EH (cell line): ENCODE measurements at regions not wholly inside any gene's neighbourhood (a gene's known extent, or its start where the extent isn't known, plus 50 kb on each side); places are given as distances from the start of the nearest gene placed in this dataset.

Experiments used
- DNase-seq: peaks from one replicate; pipeline ENCODE4 v3.0.0-alpha.2; 2015; ENCODE audit warnings: low read depth

DNA sequence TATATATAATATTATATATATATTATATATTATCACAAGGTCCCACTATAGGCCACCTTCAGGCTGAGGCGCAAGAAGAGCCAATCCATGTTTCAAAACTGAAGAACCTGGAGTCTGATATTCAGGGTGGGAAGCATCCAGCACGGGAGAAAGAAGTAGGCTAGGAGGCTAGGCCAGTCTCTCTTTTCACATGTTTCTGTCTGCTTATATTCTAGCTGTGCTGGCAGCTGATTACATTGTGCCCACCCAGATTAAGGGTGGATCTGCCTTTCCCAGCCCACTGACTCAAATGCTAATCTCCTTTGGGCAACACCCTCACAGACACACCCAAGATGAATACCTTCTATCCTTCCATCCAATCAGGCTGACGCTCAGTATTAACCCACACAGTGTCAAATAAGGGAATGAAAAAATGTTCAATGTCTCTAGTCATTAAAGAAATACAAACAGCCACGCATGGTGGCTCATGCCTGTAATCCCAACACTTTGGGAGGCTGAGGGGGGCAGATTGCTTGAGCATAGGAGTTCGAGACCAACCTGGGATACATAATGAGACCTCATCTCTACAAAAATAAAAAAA lies 135.4 kb upstream of the PCBD1 start:
- DNase-seq = no peak

DNA sequence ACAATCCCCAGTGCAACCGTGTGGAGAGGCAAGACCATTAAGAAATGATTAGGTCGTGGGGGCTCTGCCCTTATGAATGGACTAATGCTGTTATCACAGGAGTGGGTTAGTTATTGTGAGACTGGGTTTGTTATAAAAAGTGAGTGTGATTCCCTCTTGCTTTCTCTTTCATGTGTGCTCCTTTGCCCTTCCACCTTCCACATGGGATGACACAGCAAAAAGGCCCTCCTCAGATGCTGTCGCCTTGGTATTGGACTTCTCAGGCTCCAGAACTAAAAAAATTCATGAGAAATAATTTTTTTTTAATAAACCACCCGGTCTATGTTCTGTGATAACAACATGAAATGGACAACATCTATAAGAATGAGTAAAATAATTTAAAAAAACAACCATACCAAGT lies 136.1 kb upstream of the PCBD1 start:
- DNase-seq = no peak

DNA sequence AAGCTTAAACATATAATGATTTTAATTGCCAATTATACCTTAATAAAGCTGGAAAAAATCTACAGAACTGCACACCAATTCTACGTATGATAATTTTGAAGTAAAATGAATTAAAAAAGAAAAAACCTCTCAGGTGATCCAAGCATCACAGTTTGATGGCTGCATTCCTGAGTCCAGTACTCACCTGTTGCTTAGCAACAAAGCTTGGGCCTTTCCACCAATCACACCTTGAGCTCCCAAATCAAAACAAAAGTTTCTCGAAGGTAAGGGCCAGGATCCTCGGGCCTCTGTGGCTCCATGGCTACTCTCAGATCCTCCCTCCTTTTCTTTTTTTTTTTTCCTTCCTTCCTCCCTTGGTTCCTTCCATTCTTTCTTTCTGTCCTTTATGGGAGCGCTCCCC lies 137.2 kb upstream of the PCBD1 start:
- no peak for DNase-seq

DNA sequence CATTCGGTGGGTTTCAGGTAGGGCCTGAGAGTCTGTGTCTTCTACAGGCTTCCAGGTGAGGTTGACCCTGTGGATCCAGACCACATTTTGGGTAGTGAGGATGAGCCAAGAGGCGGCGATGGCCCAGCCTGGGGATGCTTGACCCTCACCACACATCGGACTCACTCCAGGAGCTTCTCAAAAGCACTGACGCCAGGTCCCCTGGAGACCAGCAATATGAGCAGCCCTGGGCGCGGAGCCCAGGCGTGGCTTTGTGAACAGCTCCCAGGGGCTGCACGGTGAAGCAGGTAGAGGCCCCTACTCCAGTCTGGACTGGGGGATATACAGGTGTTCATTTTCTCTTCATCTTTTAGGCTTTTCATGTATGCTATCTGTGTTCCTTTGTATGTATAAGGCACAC lies 139.7 kb upstream of the PCBD1 start:
- DNase-seq = no peak

DNA sequence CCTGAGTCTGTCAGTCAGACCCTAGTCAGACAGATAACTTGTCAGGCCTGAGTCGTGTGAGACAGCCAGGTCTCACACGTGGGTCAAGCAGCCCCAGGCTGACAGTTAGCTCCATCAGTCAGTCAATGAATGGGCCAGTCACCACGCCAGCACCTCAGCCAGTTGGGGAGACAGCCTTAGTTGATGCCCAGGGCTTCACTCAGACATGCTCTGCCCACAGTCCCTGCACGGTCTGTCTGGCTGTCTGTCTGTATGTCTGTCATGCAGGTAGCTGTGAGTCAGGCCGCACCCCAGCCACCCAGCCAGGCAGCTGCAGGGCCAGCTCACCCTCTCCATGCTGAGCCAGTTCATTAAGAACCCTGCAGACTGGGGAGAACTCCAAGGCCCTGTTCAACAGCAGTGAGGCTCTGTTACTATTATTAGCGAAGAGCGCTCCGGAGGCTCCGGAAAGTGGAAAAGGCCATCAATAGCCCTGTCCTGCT lies 141.1 kb upstream of the PCBD1 start:
- DNase-seq = no peak

DNA sequence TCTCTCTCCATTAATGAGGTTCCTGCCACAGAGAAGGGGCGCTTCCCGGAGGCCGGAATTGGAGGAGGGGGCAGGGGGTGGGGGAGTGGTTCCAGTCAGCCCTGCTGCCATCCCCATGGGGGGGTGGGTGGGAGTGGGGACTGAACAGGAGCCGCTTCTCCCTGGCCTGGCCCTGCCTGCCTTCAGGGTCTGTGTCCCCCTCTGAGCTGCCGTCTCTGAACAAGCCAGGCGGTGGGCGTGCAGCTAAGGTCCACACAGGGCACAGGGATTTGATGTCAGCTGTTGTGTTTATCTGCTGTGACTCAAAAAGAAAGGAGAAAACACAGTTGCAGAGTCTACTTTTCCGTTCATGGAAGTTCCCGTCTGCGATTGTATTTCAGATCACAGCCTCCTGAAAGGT lies 141.5 kb upstream of the PCBD1 start:
- no peak for DNase-seq

DNA sequence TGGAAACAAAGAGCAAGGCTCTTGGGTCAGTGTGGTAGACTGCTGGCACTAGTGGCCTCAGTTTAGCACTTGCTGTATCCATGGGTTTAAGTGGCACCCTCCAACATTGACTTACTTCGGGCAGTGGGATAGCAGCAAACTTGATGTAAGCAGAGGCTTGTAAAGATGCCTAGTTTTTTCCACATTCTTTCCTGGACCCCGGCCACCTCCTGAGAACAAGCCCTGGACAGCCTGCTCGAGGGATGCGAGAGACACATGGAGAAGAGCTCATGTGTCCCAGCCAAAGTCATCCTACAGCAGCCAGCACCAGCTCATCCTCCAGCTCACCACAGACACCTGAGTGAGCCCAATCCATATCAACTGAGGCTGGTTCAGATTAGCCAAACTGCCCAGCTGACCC lies 142.7 kb upstream of the PCBD1 start:
- DNase-seq = no peak

DNA sequence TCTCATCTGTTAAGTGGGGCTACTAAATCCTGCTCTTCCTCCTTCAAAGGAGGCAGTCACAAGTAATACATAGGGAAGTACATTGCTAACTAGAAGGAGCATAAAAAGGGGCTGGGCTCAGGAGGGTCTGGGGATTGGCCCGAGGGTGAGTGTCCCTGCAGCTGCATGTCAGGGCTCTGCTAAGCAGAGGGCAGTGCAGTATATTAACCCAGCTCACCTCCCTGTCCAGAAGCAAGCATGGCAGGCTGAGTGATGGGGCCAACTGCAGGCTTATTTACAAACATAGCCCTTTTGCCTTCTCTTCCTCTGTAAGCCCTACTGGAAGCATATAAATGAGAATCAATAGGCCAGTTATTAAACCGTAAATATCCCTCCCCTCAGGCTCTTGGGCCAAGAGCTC lies 143.2 kb upstream of the PCBD1 start:
- DNase-seq = no peak

DNA sequence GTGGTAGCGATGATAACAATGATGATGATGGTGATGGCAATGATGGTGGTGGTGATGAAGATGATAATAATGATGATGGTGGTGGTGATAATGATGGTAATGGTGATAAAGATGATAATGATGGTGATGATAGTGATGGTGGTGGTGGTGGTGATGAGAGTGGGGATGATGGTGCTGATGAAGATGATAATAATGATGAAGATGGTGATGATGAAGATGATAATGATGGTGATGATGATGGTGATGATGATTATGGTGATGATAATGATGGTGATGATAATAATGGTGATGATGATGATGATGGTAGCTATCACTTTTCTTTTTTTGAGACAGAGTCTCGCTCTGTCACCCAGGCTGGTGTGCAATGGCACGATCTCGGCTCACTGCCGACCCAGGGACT lies 144.5 kb upstream of the PCBD1 start:
- no peak for DNase-seq

DNA sequence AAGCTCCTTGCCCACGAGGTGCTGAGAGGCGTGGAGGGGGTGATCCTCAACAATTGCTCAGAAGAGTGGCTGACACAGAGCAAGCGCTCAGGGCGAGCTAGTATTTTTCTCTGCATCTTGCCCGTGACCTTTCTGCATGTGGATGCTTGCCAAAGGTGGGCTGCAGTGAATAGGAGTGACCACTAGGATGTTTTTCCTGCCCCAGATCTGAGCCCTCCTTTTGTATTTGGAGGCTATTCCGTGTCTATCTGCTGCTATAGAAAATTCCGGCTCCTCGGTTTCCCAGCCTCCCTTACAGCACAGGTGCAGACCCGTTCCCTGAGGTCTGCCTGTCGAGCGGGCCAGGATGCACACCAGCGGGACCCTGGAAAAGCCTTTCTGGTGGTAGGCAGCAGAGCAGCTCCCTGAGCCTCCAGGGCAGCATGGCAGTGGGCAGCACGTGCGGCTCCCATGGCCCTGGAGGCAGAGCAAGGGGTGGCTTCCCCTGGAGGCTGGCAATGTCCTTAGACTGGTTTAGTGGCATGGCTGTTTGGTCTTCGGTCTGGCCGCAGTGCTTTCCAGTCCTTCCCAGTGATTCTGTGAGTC lies 145.1 kb upstream of the PCBD1 start:
- no peak for DNase-seq

DNA sequence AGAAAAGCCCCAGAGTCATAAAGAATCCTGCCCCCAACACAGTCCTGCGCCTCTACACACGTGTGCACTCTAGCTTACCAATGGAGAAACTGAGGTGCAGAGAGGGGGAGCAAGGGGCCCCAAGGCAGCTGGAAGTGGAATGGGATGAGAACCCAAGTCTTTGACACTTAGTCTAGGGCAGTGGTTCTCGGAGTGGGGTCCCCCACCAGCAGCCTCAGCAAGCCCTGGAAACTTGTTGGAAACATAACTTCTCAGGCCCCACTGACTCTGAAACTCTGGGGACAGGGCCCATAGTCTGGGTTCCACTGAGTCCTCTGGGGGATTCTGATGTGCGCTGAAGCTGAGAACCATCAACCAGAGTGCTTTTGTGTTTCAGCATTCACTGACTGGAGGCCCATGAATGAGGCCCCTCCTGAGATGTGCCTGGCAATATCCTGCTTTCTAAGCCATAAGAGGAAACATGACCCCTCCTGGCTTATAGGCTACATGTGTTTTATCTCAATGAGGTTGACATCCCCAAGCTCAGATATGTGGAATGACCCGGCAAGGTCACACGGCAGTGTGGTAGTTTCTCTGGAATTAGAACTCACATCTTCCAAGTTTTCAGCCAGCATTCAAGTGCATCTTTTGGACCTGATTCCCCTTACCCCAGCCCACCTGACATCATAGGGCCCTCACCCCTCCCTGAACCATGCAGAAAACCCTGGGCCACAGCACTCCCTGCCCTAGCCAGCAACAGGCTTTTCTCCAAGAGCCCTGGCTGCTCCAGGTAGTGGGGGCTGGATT lies 147.3 kb upstream of the PCBD1 start:
- DNase-seq = no peak

DNA sequence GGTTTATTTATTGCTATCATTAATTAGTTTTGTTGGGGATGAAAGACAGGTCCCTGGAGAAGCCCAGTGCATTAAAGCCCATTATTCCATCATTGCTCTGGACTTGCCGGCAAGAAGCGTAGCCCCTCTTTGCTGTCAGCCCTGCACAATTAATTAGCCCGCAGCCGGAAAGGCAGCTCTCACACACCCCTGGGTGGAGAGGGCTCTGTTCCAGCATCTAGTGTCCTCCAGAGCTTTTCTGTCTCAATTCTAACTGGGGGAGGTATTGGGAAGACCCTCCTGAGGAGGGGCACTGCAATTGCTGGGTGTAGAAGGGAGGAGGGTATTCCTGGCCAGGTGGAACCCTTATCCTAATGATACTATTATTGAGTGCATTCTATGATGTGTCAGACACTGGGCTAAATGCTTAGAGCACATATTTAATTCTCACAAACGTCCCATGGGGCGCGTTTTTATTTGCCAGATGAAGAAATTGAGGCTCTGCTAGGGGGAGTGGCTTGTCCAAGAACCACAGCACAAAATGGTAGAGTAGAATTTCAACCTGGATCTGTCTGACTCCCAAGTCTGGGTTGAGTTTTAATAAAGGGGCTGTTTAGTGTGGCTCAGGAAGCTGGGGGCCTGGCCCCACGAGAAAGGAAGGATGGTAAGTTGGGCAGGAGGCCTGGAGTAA lies 148.1 kb upstream of the PCBD1 start:
- DNase-seq = no peak

DNA sequence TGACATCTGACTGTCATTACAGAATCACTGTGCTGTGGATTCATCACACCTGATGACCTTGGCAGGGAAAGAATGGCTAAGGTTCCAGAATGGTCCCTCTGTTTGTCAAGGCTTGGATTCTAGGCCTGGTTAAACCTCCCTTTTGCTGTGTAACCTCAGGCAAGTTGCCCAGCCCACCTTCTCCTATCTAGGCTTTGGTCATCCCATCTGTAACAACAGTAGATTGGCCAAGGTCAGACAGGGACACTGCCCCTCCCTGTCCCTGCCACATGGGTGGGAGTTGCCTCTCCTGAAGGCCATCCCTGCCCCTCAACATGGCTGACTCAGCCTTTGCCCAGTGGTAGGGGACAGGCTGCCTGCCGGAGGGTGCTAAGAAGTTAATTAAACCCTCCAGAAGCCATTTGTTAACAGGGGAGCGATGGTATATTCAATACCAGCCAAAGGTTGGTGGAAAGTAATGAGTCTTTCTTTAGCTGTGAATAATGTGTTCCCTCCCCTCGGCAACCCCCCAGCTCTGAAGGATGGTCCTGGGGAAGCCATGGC lies 149.8 kb upstream of the PCBD1 start:
- DNase-seq = no peak

DNA sequence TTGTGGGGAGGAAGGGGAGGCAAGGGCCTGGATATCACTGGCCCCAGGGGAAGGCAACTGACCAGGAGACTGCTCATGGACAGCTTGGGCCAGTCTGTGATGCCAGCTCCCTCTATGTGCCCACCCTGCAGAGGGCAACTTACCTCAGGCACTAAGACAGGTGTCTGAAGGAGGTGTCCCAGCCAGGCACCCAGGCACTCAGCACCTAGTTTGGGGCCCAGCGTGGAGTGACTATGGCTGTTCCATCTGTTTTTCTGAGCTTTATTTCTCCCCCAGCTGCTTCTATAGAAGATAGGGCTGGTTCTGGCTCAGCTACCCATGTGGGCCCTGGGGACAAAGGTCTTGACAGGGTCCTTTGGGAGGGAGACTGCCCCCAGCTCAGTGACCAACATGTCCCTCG lies 150.6 kb upstream of the PCBD1 start:
- no peak for DNase-seq

DNA sequence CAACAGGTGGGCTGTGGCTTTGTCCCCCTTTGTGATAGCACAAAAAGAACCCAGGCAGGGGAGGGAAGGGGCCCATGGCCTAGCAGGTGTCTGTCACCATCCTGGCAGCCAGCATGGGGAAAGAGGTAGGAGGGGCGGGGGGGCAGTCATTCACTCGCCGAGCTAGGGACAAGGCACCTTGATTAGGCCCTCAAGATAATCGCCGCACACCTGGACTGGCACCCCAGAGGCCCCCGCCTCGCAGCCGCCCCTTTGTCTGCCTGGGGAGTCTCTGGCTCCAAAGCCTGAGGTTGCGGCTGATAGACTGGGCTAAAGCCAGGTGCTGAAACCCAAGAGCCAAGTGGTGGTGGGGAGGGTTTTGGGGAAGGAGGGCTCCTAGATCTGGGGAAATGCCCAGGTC lies 151.2 kb upstream of the PCBD1 start:
- no peak for DNase-seq

DNA sequence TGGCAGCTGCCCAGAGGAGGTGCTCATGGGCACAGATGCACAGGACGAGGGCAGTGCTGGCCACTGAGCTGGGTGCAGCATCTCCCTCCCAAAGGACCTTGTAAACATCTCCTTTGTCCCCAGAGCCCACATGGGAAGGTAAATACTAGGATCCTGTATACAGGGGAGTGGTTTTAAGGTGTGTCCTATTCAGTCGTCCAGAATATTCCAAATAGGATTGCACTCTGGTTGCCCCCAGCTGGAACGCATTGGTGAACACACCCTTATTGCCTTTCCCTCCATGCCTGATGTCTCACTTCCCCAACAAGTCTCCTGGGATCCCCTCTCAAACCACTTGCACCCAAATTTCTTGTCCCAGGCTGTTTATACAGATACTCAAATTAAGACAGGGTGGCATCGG lies 152.0 kb upstream of the PCBD1 start:
- no peak for DNase-seq

DNA sequence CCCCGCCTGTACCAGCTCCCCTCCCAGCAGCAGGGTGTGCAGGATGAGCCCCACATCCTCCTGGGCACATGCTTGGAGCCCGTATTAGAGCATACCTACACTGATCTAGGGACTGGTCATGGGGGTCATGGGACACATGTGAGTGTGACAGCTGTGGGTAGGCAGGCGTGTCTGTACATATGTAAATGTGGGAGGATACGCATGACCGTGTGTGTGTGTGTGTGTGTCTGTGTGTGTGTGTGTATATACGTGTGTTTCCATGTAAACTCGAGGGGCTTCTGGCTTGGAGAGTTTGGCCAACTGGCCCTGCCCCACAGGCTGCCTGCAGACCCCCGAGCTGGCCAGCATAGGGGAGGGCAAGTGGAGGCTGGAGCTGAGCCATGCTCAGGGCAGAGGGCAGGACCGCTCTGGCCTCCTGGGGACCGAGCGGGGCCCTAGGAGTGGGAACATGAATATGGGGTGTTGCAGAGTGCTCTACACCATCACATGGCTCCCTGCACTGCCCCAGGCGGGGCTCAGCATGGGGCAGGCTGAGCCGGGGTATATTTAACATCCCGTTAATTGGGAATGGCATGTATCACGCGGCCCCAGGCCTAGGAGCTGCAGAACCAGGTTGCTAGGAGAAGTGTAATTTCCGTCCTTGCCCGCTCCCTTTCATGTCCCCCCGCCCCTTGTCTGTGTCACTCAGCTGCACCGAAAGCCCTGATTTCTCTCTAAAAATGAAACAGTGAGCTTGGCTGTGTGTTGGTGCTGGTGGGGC lies 152.7 kb upstream of the PCBD1 start:
- no peak for DNase-seq

DNA sequence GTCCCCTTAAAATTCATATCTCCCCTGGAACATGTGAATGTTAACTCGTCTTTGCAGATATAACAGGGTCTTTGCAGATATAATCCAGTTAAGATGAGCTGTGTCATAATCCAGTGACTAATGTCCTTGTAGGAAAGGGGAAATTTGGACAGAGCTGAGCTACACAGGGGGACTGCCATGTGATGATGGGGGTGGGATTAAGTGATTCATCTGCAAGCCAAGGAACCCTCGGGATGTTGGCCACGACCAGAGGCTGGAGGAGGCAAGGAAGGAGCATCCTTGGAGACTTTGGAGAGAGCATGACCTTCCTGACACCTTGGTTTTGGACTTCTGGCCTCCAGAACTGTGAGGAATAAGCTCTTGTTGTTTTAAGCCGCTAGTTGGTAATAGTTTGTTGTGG lies 153.9 kb upstream of the PCBD1 start:
- DNase-seq = no peak

DNA sequence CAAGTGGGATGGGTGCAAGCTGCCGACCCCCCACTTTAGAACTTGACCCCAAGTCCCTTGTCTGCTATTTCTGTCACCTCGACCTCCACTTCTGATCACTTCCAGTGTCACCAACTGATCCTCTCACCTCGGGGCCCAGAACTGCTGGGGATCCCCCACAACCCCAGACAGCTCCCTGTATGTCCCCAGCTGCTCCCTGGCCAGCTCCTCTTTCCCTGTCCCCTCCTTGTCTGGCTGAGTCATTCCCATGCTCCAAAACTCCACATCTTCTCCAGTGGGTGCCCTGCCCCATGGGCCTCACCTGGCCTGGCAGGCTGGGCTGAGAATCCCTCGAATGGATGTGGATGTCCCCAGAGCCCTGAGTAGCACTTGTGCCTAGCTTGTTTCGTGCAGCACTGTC lies 154.3 kb upstream of the PCBD1 start:
- no peak for DNase-seq

DNA sequence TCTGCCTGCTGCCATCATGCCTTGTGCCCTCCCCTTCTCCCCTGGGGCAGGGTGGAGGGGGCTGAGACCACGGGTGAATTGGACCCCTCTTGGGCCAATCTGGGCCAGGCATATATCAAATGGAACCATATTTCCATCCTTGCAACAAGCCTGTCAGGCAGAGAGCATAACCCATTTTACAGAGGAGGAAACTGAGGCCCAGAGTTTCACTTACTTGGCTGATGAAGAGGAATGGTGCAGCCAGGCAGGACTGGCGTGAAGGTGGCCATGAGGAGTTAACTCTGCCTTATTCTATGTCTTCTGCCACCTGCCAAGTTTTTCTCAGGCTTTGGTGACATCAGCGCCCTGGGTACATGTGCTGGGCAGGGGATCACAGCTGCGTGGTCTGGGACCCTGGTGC lies 155.5 kb upstream of the PCBD1 start:
- DNase-seq = no peak

DNA sequence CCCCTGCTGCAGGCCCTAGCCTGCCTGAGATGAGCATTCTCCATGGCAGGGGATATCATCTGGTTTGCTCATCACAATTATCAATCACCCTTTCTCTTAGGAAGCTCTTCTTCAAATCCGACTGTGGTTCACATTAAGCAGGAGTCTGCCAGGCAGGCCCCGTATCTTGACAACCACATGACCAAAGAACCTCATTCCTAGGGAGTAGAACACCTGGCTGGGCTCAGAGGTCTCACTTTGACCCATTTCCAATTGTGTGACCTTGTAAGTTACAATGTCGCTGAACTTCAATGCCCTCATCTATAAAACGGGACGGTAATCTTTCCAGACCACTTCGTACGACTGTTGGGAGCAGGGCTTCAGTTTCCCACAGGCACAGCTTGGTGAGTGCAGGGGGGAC lies 156.4 kb upstream of the PCBD1 start:
- DNase-seq = no peak

DNA sequence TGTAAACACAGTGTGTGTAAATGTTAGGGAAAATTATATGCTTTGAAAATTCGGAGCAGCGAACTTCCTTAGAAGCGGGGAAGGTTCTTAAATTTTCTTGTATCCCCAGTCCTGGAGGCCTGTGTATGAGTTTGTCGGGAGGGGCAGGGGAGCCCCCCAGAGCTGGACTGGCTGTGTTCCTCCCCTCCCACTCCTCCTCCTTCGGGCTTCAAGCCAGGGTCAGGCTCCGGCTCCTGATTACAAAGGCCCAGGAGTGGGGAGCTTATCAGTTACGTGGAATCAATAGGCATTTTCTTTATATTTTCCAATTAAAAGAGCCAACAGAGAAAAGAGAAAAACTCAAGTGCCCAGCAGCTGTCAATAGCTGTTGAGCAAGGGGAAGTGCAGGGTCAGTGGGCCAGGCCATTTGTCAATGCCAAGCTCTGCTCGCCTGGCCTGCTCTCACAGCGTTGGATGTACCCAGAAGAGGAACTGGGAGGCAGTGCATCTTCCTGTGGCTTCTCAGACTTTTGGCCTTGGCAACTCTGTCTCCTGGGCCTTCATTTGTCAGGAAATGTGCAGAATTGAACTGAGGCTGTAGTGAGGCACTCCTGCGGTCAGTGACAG lies 156.9 kb upstream of the PCBD1 start:
- no peak for DNase-seq
